ENCODE measurements at regions not wholly inside any gene's neighbourhood (a gene's known extent, or its start where the extent isn't known, plus 50 kb on each side); places are given as distances from the start of the nearest gene placed in this dataset.

GRCh38 chr14:85217412-85217811, 312.5 kb upstream of the FLRT2 start:
- 88% methylated on average over 1 of the region's 1 CpG for WGBS
- Histone ChIP-seq H3K27me3 (no peaks in the 10 kb centered on the region), H3K9me3 (no peaks in the 10 kb centered on the region), H3K4me1 (no peaks in the 10 kb centered on the region), H3K36me3 (no peaks in the 10 kb centered on the region), H3K27ac (no peak overlapping the region), H3K4me3 (no peak overlapping the region)
- no peak for TF ChIP-seq POLR2A (IDR thresholded peaks at IDR 0.05)
- no peak for TF ChIP-seq CTCF (IDR thresholded peaks at IDR 0.05)
- no peak for TF ChIP-seq EP300 (IDR thresholded peaks at IDR 0.05)
- no peak for TF ChIP-seq POLR2AphosphoS5 (IDR thresholded peaks at IDR 0.05)
- DNase-seq (ENCODE audit: low spot score in 2 of 2), result no peak

GRCh38 chr14:85218982-85219381, 311.0 kb upstream of the FLRT2 start:
- H3K4me1 ChIP-seq, result no peaks in the 10 kb centered on the region
- DNase-seq (ENCODE audit: low spot score in 2 of 2), result no peak
- no peak overlapping the region for H3K27ac ChIP-seq
- no peak overlapping the region for H3K4me3 ChIP-seq
- TF ChIP-seq CTCF (IDR thresholded peaks at IDR 0.05) (no peak), POLR2A (IDR thresholded peaks at IDR 0.05) (no peak), EP300 (IDR thresholded peaks at IDR 0.05) (no peak), POLR2AphosphoS5 (IDR thresholded peaks at IDR 0.05) (no peak)
- no peaks in the 10 kb centered on the region for H3K9me3 ChIP-seq
- no peaks in the 10 kb centered on the region for H3K27me3 ChIP-seq
- no peaks in the 10 kb centered on the region for H3K36me3 ChIP-seq

- DNase-seq (ENCODE audit: low spot score in 2 of 2), result no peak
- 70% methylated on average over 3 of the region's 3 CpGs for WGBS
- Histone ChIP-seq H3K4me3 (no peak overlapping the region), H3K27ac (no peak overlapping the region), H3K27me3 (no peaks in the 10 kb centered on the region), H3K9me3 (no peaks in the 10 kb centered on the region), H3K36me3 (no peaks in the 10 kb centered on the region), H3K4me1 (no peaks in the 10 kb centered on the region)
- TF ChIP-seq POLR2AphosphoS5 (IDR thresholded peaks at IDR 0.05), result no peak
- no peak for TF ChIP-seq EP300 (IDR thresholded peaks at IDR 0.05)
- TF ChIP-seq POLR2A (IDR thresholded peaks at IDR 0.05), result no peak
- no peak for TF ChIP-seq CTCF (IDR thresholded peaks at IDR 0.05)
Observed at GRCh38 chr14:85221832-85222231, 308.1 kb upstream of the FLRT2 start.

GRCh38 chr14:85222341-85222740, 307.6 kb upstream of the FLRT2 start:
- TF ChIP-seq EP300 (IDR thresholded peaks at IDR 0.05), result no peak
- TF ChIP-seq POLR2A (IDR thresholded peaks at IDR 0.05), result no peak
- no peak for TF ChIP-seq CTCF (IDR thresholded peaks at IDR 0.05)
- TF ChIP-seq POLR2AphosphoS5 (IDR thresholded peaks at IDR 0.05), result no peak
- DNase-seq (ENCODE audit: low spot score in 2 of 2), result no peak
- Histone ChIP-seq H3K9me3 (no peaks in the 10 kb centered on the region), H3K27me3 (no peaks in the 10 kb centered on the region), H3K4me3 (no peak overlapping the region), H3K27ac (no peak overlapping the region), H3K4me1 (no peaks in the 10 kb centered on the region), H3K36me3 (no peaks in the 10 kb centered on the region)
- WGBS, result 82% methylated on average over 1 of the region's 1 CpG

- H3K4me3 ChIP-seq, result no peak overlapping the region
- H3K36me3 ChIP-seq, result no peaks in the 10 kb centered on the region
- TF ChIP-seq CTCF (IDR thresholded peaks at IDR 0.05) (no peak), EP300 (IDR thresholded peaks at IDR 0.05) (no peak), POLR2A (IDR thresholded peaks at IDR 0.05) (no peak), POLR2AphosphoS5 (IDR thresholded peaks at IDR 0.05) (no peak)
- H3K27ac ChIP-seq, result no peak overlapping the region
- no peaks in the 10 kb centered on the region for H3K9me3 ChIP-seq
- 65% methylated on average over 3 of the region's 3 CpGs for WGBS
- H3K27me3 ChIP-seq, result no peaks in the 10 kb centered on the region
- DNase-seq (ENCODE audit: low spot score in 2 of 2), result no peak
- no peaks in the 10 kb centered on the region for H3K4me1 ChIP-seq
Observed at GRCh38 chr14:85223667-85224066, 306.3 kb upstream of the FLRT2 start.
